Keratinocyte (primary cell): ENCODE measurements at regions not wholly inside any gene's neighbourhood (a gene's known extent, or its start where the extent isn't known, plus 50 kb on each side); places are given as distances from the start of the nearest gene placed in this dataset.

ENCODE experiments used
- DNase-seq: peaks from one replicate; pipeline ENCODE4 v3.0.0-alpha.2; 2011; ENCODE audit warnings: low read depth, missing footprints, low spot score
- FAIRE-seq: peaks from 2 replicates; lab custom pipeline; 2011; peaks lifted over from hg19 to GRCh38; lab: Jason Lieb, UNC
- H2AFZ ChIP-seq: 2 replicates; pipeline ENCODE4 v1.6.0; 2012; ENCODE audit warnings: low read length, control low read depth, inconsistent platforms; ENCODE audit not compliant: control insufficient read depth
- H3K27ac ChIP-seq: 2 replicates; pipeline ENCODE4 v1.5.1; 2011; ENCODE audit warnings: low read length; ENCODE audit not compliant: control insufficient read depth, insufficient read depth
- H3K27me3 ChIP-seq: 3 replicates; pipeline ENCODE4 v1.6.0; 2011; ENCODE audit warnings: low read length; ENCODE audit not compliant: control insufficient read depth, insufficient read depth; ENCODE audit errors: extremely low read depth
- H3K36me3 ChIP-seq, 2 experiments: 2 replicates in 1 of 2; 3 replicates in 1 of 2; pipeline ENCODE4 v1.5.1; 2011; ENCODE audit warnings: low read length in 2 of 2, mild to moderate bottlenecking in 1 of 2; ENCODE audit not compliant: control insufficient read depth in 2 of 2, insufficient read depth in 2 of 2; ENCODE audit errors: extremely low read depth in 1 of 2
- H3K4me1 ChIP-seq: 3 replicates; pipeline ENCODE4 v1.5.1; 2011; ENCODE audit warnings: low read length; ENCODE audit not compliant: control insufficient read depth, insufficient read depth; ENCODE audit errors: extremely low read depth
- H3K4me2 ChIP-seq: 3 replicates; pipeline ENCODE4 v1.6.0; 2011; ENCODE audit warnings: low read depth, low read length; ENCODE audit not compliant: control insufficient read depth, insufficient read depth; ENCODE audit errors: extremely low read depth
- H3K4me3 ChIP-seq, 3 experiments: fragments of 200-600 bp in 1 of 3; sonication (generic) in 1 of 3; 2 replicates in 2 of 3; 3 replicates in 1 of 3; pipeline ENCODE4 v1.5.1; 2011 to 2016; ENCODE audit warnings: low read length in 3 of 3, mild to moderate bottlenecking in 3 of 3, control low read depth in 2 of 3, inconsistent platforms in 1 of 3, low read depth in 1 of 3, mixed read lengths in 1 of 3, mixed run types in 1 of 3, moderate library complexity in 1 of 3; ENCODE audit not compliant: control insufficient read depth in 2 of 3, insufficient read depth in 2 of 3; ENCODE audit errors: extremely low read depth in 1 of 3
- H3K79me2 ChIP-seq: 2 replicates; pipeline ENCODE4 v1.6.0; 2012; ENCODE audit warnings: low read length; ENCODE audit not compliant: control insufficient read depth, insufficient read depth
- H3K9ac ChIP-seq: 3 replicates; pipeline ENCODE4 v1.6.0; 2011; ENCODE audit warnings: low read length; ENCODE audit not compliant: control insufficient read depth, insufficient read depth; ENCODE audit errors: extremely low read depth
- H3K9me1 ChIP-seq: 3 replicates; pipeline ENCODE4 v1.6.0; 2011; ENCODE audit warnings: low read length; ENCODE audit not compliant: control insufficient read depth, insufficient read depth; ENCODE audit errors: extremely low read depth
- H3K9me3 ChIP-seq: 2 replicates; pipeline ENCODE4 v1.5.1; 2012; ENCODE audit warnings: low read depth, low read length; ENCODE audit not compliant: control insufficient read depth
- H4K20me1 ChIP-seq: 3 replicates; pipeline ENCODE4 v1.6.0; 2011; ENCODE audit warnings: low read length; ENCODE audit not compliant: control insufficient read depth, insufficient read depth; ENCODE audit errors: extremely low read depth
- CTCF ChIP-seq, 3 experiments: IDR thresholded peaks in 1 of 3; conservative IDR thresholded peaks in 1 of 3; optimal IDR thresholded peaks in 1 of 3; 2 replicates in 2 of 3; 3 replicates in 1 of 3; pipeline versions ENCODE3 to v1.5.1; 2011; ENCODE audit warnings: low read length in 3 of 3, mild to moderate bottlenecking in 3 of 3, moderate library complexity in 2 of 3, control low read depth in 1 of 3, inconsistent platforms in 1 of 3; ENCODE audit not compliant: insufficient read depth in 2 of 3; ENCODE audit errors: extremely low read depth in 1 of 3
- EZH2 ChIP-seq: IDR thresholded peaks from one replicate; pipeline ENCODE4 v1.6.1; 2012; ENCODE audit warnings: inconsistent platforms, mild to moderate bottlenecking, low read length, moderate library complexity
- dilution Hi-C: fragments of 300-500 bp; cut with MboI; formaldehyde crosslinking; loops from one replicate; pipeline ENCODE4 v1.7.0; 2020; ENCODE audit warnings: low sequenced_read_pairs; ENCODE audit not compliant: extremely low pct_ligation_motif_present

GRCh38 chr15:26073430-26074333 lies 210.6 kb upstream of the ATP10A start:
- no peak overlapping the region for H3K27ac ChIP-seq
- H3K79me2 ChIP-seq = no peaks in the 10 kb centered on the region
- H3K4me3 ChIP-seq = no peak overlapping the region
- no peaks in the 10 kb centered on the region for H4K20me1 ChIP-seq
- no peaks in the 10 kb centered on the region for H3K36me3 ChIP-seq
- H3K9ac ChIP-seq = no peak overlapping the region
- H3K27me3 ChIP-seq = no peaks in the 10 kb centered on the region
- DNase-seq (no peak), FAIRE-seq (no peak)
- H3K9me1 ChIP-seq = no peaks in the 10 kb centered on the region
- dilution Hi-C loops = no loop called here
- H3K4me1 ChIP-seq = no peaks in the 10 kb centered on the region
- TF ChIP-seq CTCF (optimal IDR thresholded peaks at IDR 0.05 in 1 of 3, IDR thresholded peaks at IDR 0.05 in 1 of 3, conservative IDR thresholded peaks at IDR 0.05 in 1 of 3; ENCODE audit: extremely low read depth in 1 of 3, insufficient read depth in 2 of 3, low read length in 3 of 3) = no peak
- no peak for TF ChIP-seq EZH2
- no peak overlapping the region for H3K4me2 ChIP-seq
- no peak overlapping the region for H2AFZ ChIP-seq
- H3K9me3 ChIP-seq = no peaks in the 10 kb centered on the region

- no peak overlapping the region for H3K4me2 ChIP-seq
- dilution Hi-C loops = no loop called here
- H2AFZ ChIP-seq = no peak overlapping the region
- DNase-seq (no peak), FAIRE-seq (no peak)
- H3K9me1 ChIP-seq = no peaks in the 10 kb centered on the region
- no peaks in the 10 kb centered on the region for H3K4me1 ChIP-seq
- H4K20me1 ChIP-seq = no peaks in the 10 kb centered on the region
- no peak overlapping the region for H3K9ac ChIP-seq
- no peaks in the 10 kb centered on the region for H3K79me2 ChIP-seq
- H3K4me3 ChIP-seq = no peak overlapping the region
- H3K27me3 ChIP-seq = no peaks in the 10 kb centered on the region
- no peaks in the 10 kb centered on the region for H3K9me3 ChIP-seq
- TF ChIP-seq EZH2 (no peak), CTCF (optimal IDR thresholded peaks at IDR 0.05 in 1 of 3, IDR thresholded peaks at IDR 0.05 in 1 of 3, conservative IDR thresholded peaks at IDR 0.05 in 1 of 3; ENCODE audit: extremely low read depth in 1 of 3, insufficient read depth in 2 of 3, low read length in 3 of 3) (no peak)
- H3K27ac ChIP-seq = no peak overlapping the region
- no peaks in the 10 kb centered on the region for H3K36me3 ChIP-seq
Measured at GRCh38 chr15:26070095-26070532, 207.0 kb upstream of the ATP10A start.
